Neural cell (in vitro differentiated cells): ENCODE measurements at regions not wholly inside any gene's neighbourhood (a gene's known extent, or its start where the extent isn't known, plus 50 kb on each side); places are given as distances from the start of the nearest gene placed in this dataset.

ENCODE experiments used
- H2AFZ ChIP-seq: fragments of 200-600, 300-800 bp; sonication (generic), shearing (Covaris generic); 2 replicates; pipeline ENCODE4 v1.6.0; 2014; ENCODE audit warnings: low read depth, mild to moderate bottlenecking, antibody characterized with exemption, low read length, moderate library complexity
- H3F3A ChIP-seq: fragments of 200-600 bp; shearing (Covaris generic); 2 replicates; pipeline ENCODE4 v1.6.1; 2016; ENCODE audit warnings: mild to moderate bottlenecking, moderate library complexity, mixed read lengths, antibody characterized with exemption, low read length; ENCODE audit not compliant: insufficient read depth, poor library complexity, severe bottlenecking
- H3K27ac ChIP-seq: fragments of 200-600, 300-800 bp; sonication (generic), shearing (Covaris generic); 2 replicates; pipeline ENCODE4 v1.5.1; 2014; ENCODE audit warnings: mild to moderate bottlenecking, low read length, moderate library complexity
- H3K27me3 ChIP-seq: fragments of 300-800, 200-600 bp; sonication (generic), shearing (Covaris generic); 2 replicates; pipeline ENCODE4 v1.6.0; 2014; ENCODE audit warnings: mild to moderate bottlenecking, low read depth, low read length, moderate library complexity; ENCODE audit not compliant: insufficient read depth
- H3K36me3 ChIP-seq: fragments of 300-800, 200-600 bp; sonication (generic), shearing (Covaris generic); 2 replicates; pipeline ENCODE4 v1.5.1; 2014; ENCODE audit warnings: mild to moderate bottlenecking, antibody characterized with exemption, low read length, moderate library complexity; ENCODE audit not compliant: insufficient read depth
- H3K4me2 ChIP-seq: fragments of 300-800, 200-600 bp; sonication (generic), shearing (Covaris generic); 2 replicates; pipeline ENCODE4 v1.6.0; 2014; ENCODE audit warnings: mild to moderate bottlenecking, low read length
- H3K4me3 ChIP-seq: fragments of 300-800, 200-600 bp; sonication (generic), shearing (Covaris generic); 2 replicates; pipeline ENCODE4 v1.5.1; 2014; ENCODE audit warnings: mild to moderate bottlenecking, low read length, moderate library complexity
- H3K79me2 ChIP-seq: fragments of 200-600 bp; shearing (Covaris generic); replicated peaks from 2 replicates; pipeline ENCODE4 v1.6.0; 2014; ENCODE audit warnings: mild to moderate bottlenecking, low read length, moderate library complexity; ENCODE audit not compliant: insufficient read depth
- H3K9ac ChIP-seq: fragments of 300-800, 200-600 bp; sonication (generic), shearing (Covaris generic); 2 replicates; pipeline ENCODE4 v1.6.1; 2016; ENCODE audit warnings: mild to moderate bottlenecking, low read length, mixed read lengths
- H3K9me2 ChIP-seq: fragments of 200-600 bp; shearing (Covaris generic); 2 replicates; pipeline ENCODE4 v1.6.1; 2016; ENCODE audit warnings: mild to moderate bottlenecking, low read length, mixed read lengths; ENCODE audit not compliant: insufficient read depth
- H3K9me3 ChIP-seq: fragments of 200-600, 300-800 bp; sonication (generic), shearing (Covaris generic); 2 replicates; pipeline ENCODE4 v1.6.1; 2016; ENCODE audit warnings: mild to moderate bottlenecking, mixed run types, low read length, moderate library complexity, mixed read lengths
- H4K20me1 ChIP-seq: fragments of 200-600 bp; shearing (Covaris generic); 2 replicates; pipeline ENCODE4 v1.6.1; 2016; ENCODE audit warnings: mild to moderate bottlenecking, mixed run types; ENCODE audit not compliant: insufficient read depth
- CTCF ChIP-seq: fragments of 450-650 bp; IDR thresholded peaks from 2 replicates; pipeline ENCODE4 v1.5.1; 2014; ENCODE audit warnings: antibody characterized with exemption, mild to moderate bottlenecking, moderate library complexity; ENCODE audit not compliant: poor library complexity, severe bottlenecking
- EP300 ChIP-seq: fragments of 450-650 bp; conservative IDR thresholded peaks from 2 replicates; pipeline ENCODE4 v1.6.1; 2014; ENCODE audit warnings: antibody characterized with exemption, mild to moderate bottlenecking, moderate library complexity; ENCODE audit not compliant: poor library complexity, severe bottlenecking
- EZH2 ChIP-seq: fragments of 200-600, 300-800 bp; shearing (Covaris generic), sonication (generic); IDR thresholded peaks from 2 replicates; pipeline ENCODE4 v1.6.1; 2014; ENCODE audit warnings: antibody characterized with exemption, low read length, borderline replicate concordance, mild to moderate bottlenecking; ENCODE audit not compliant: insufficient read depth, poor library complexity, severe bottlenecking
- MXI1 ChIP-seq: fragments of 450-650 bp; conservative IDR thresholded peaks from 2 replicates; pipeline ENCODE4 v1.6.1; 2014; ENCODE audit warnings: antibody characterized with exemption, mild to moderate bottlenecking; ENCODE audit not compliant: poor library complexity, severe bottlenecking
- POLR2AphosphoS5 ChIP-seq: IDR thresholded peaks from 2 replicates; pipeline ENCODE4 v1.6.1; 2012
- RAD21 ChIP-seq: fragments of 450-650 bp; conservative IDR thresholded peaks from 2 replicates; pipeline ENCODE4 v1.6.1; 2014; ENCODE audit warnings: antibody characterized with exemption, mild to moderate bottlenecking, moderate library complexity
- REST ChIP-seq: IDR thresholded peaks from 2 replicates; pipeline ENCODE4 v1.6.1; 2012; ENCODE audit warnings: borderline replicate concordance
- SMC3 ChIP-seq: fragments of 450-650 bp; conservative IDR thresholded peaks from 2 replicates; pipeline ENCODE4 v1.6.1; 2014; ENCODE audit warnings: antibody characterized with exemption, mild to moderate bottlenecking, moderate library complexity; ENCODE audit not compliant: poor library complexity
- TAF1 ChIP-seq: IDR thresholded peaks from 2 replicates; pipeline ENCODE4 v1.6.1; 2012; ENCODE audit warnings: low read depth

GRCh38 chr13:111897178-111897845, 169.6 kb upstream of the SOX1 start:
- H3K27ac ChIP-seq = no peak overlapping the region
- no peak overlapping the region for H3K4me3 ChIP-seq
- H3K36me3 ChIP-seq = no peaks in the 10 kb centered on the region
- H2AFZ ChIP-seq = no peak overlapping the region
- H3K9ac ChIP-seq = no peak overlapping the region
- H3K79me2 ChIP-seq = peaks cover 3% of the 10 kb centered on the region
- no peaks in the 10 kb centered on the region for H4K20me1 ChIP-seq
- no peaks in the 10 kb centered on the region for H3F3A ChIP-seq
- no peak overlapping the region for H3K4me2 ChIP-seq
- TF ChIP-seq TAF1 (no peak), CTCF (no peak), POLR2AphosphoS5 (no peak), SMC3 (no peak), REST (no peak), RAD21 (no peak), EZH2 (no peak)
- no peaks in the 10 kb centered on the region for H3K27me3 ChIP-seq
- H3K9me2 ChIP-seq = no peaks in the 10 kb centered on the region
- no peaks in the 10 kb centered on the region for H3K9me3 ChIP-seq

GRCh38 chr13:111897846-111898215, 169.1 kb upstream of the SOX1 start:
- Histone ChIP-seq H3K4me2 (no peak overlapping the region), H3K9me2 (no peaks in the 10 kb centered on the region), H3K4me3 (no peak overlapping the region), H3K27me3 (no peaks in the 10 kb centered on the region), H2AFZ (no peak overlapping the region), H3F3A (no peaks in the 10 kb centered on the region), H3K27ac (no peak overlapping the region), H3K36me3 (no peaks in the 10 kb centered on the region), H4K20me1 (no peaks in the 10 kb centered on the region), H3K9me3 (no peaks in the 10 kb centered on the region), H3K79me2 (peaks cover 3% of the 10 kb centered on the region), H3K9ac (no peak overlapping the region)
- TF ChIP-seq EP300 = no peak
- no peak for TF ChIP-seq REST
- no peak for TF ChIP-seq CTCF
- no peak for TF ChIP-seq EZH2
- TF ChIP-seq SMC3 = no peak
- no peak for TF ChIP-seq POLR2AphosphoS5
- TF ChIP-seq RAD21 = no peak
- TF ChIP-seq MXI1 = no peak
- no peak for TF ChIP-seq TAF1
